ENCODE measurements at regions not wholly inside any gene's neighbourhood (a gene's known extent, or its start where the extent isn't known, plus 50 kb on each side); places are given as distances from the start of the nearest gene placed in this dataset.

- Histone ChIP-seq H3K27me3 (replicated peaks in 1 of 4; ENCODE audit: control insufficient read depth in 3 of 4, extremely low read depth in 1 of 4, insufficient read depth in 3 of 4, low read length in 3 of 4) (no peaks in the 10 kb centered on the region), H3K79me2 (ENCODE audit: control insufficient read depth in 1 of 2, insufficient read depth in 2 of 2, low read length in 2 of 2) (no peaks in the 10 kb centered on the region), H3K23me2 (ENCODE audit: low read depth, low read length) (no peaks in the 10 kb centered on the region; the same call in 1 of the 2 replicates), H4K5ac (ENCODE audit: insufficient read length, low read depth, low read length) (no peak overlapping the region), H4K91ac (replicated peaks; ENCODE audit: insufficient read length, low read length) (no peak overlapping the region), H4K8ac (ENCODE audit: extremely low read depth, insufficient read depth, low read length) (no peak overlapping the region), H2BK5ac (ENCODE audit: low read depth, low read length) (no peak overlapping the region), H3K36me3 (ENCODE audit: control insufficient read depth in 2 of 4, insufficient read depth in 4 of 4, low read length in 3 of 4) (no peaks in the 10 kb centered on the region), H2BK20ac (ENCODE audit: low read length) (no peak overlapping the region), H2AFZ (ENCODE audit: low read length) (no peak overlapping the region), H3K4me2 (ENCODE audit: insufficient read depth in 1 of 2, low read depth in 2 of 2, low read length in 2 of 2) (no peak overlapping the region), H4K20me1 (replicated peaks in 1 of 2; ENCODE audit: control insufficient read depth in 1 of 2, insufficient read depth in 2 of 2, low read length in 2 of 2) (no peaks in the 10 kb centered on the region), H3K23ac (ENCODE audit: insufficient read length) (no peak overlapping the region), H3K4me1 (replicated peaks in 1 of 4; ENCODE audit: control insufficient read depth in 3 of 4, insufficient read depth in 4 of 4, low read length in 3 of 4) (peaks cover 0 to 3% (median 0%) of the 10 kb centered on the region in 4 experiments; a peak in 1 of 7 replicates), H3K4me3 (ENCODE audit: extremely low read depth in 1 of 4, insufficient read depth in 2 of 4, low read depth in 3 of 4, low read length in 4 of 4) (no peak overlapping the region), H3K18ac (ENCODE audit: extremely low read depth, low read length) (no peak overlapping the region), H3K56ac (replicated peaks; ENCODE audit: insufficient read length, low read depth, low read length) (no peak overlapping the region), H2BK15ac (ENCODE audit: low read length) (no peak overlapping the region), H2AK5ac (ENCODE audit: low read depth, low read length) (no peak overlapping the region), H3K27ac (ENCODE audit: low read depth, low read length) (no peak overlapping the region), H3K9ac (replicated peaks in 1 of 4; ENCODE audit: extremely low read depth in 1 of 4, low read depth in 3 of 4, low read length in 3 of 4) (no peak overlapping the region), H2BK12ac (ENCODE audit: low read depth, low read length) (no peak overlapping the region), H3K79me1 (ENCODE audit: low read depth, low read length) (no peaks in the 10 kb centered on the region), H2BK120ac (replicated peaks; ENCODE audit: low read depth, low read length) (no peak overlapping the region), H3K14ac (ENCODE audit: insufficient read length) (no peak overlapping the region), H3K4ac (replicated peaks; ENCODE audit: insufficient read length, low read depth, low read length) (no peak overlapping the region), H3K9me3 (ENCODE audit: insufficient read depth in 2 of 2, low read depth in 1 of 2, low read length in 1 of 2) (no peaks in the 10 kb centered on the region)
- POLR2A ChIA-PET (ENCODE audit: partially characterized antibody): no interaction called here
- DNase-seq (ENCODE audit: low read depth in 1 of 2, low spot score in 2 of 2) (no peak), FAIRE-seq (no peak)
- 93% methylated on average over 23 of the region's 26 CpGs; no CpG with 5 or more reads in 1 of the 2 experiments for WGBS, 2 experiments (ENCODE audit: extremely low coverage in 1 of 2, insufficient coverage in 1 of 2, insufficient read length in 1 of 2, insufficient replicate concordance in 2 of 2, low coverage in 1 of 2, low lambda C conversion rate in 2 of 2, missing lambda C conversion rate in 1 of 2)
- CTCF ChIA-PET (ENCODE audit: partially characterized antibody): interaction anchor here (0.9 to 1.5 kb wide), 4 partner anchors 10 to 446 kb away, joined by 3 to 4 read pairs (median 3); no protein-coding TSS in a partner anchor
- TF ChIP-seq KDM4A (IDR thresholded peaks at IDR 0.05; ENCODE audit: low read depth, low read length, severe bottlenecking) (no peak), USF2 (IDR thresholded peaks at IDR 0.05; ENCODE audit: low read length) (no peak), RFX5 (IDR thresholded peaks at IDR 0.05; ENCODE audit: borderline replicate concordance, low read depth, low read length) (no peak), CTBP2 (IDR thresholded peaks at IDR 0.05; ENCODE audit: borderline replicate concordance, insufficient read depth, insufficient read length, low read length) (no peak), YY1 (IDR thresholded peaks at IDR 0.05; ENCODE audit: low read depth, low read length) (no peak), E2F6 (IDR thresholded peaks at IDR 0.05) (no peak), ATF3 (IDR thresholded peaks at IDR 0.05; ENCODE audit: insufficient read depth, low read depth, low read length) (no peak), SRF (IDR thresholded peaks at IDR 0.05; ENCODE audit: low read depth, low read length) (no peak), CREB1 (IDR thresholded peaks at IDR 0.05) (no peak), POLR2AphosphoS5 (IDR thresholded peaks at IDR 0.05; ENCODE audit: low read depth, low read length) (no peak)
Measured at GRCh38 chr2:2566396-2567323, 235.6 kb upstream of the MYT1L start.

All from H1 (cell line).